ENCODE measurements at regions not wholly inside any gene's neighbourhood (a gene's known extent, or its start where the extent isn't known, plus 50 kb on each side); places are given as distances from the start of the nearest gene placed in this dataset.

- no peak for DNase-seq (ENCODE audit: low spot score)
Observed at GRCh38 chr1:185581020-185581419, 153.2 kb upstream of the HMCN1 start.

DNA sequence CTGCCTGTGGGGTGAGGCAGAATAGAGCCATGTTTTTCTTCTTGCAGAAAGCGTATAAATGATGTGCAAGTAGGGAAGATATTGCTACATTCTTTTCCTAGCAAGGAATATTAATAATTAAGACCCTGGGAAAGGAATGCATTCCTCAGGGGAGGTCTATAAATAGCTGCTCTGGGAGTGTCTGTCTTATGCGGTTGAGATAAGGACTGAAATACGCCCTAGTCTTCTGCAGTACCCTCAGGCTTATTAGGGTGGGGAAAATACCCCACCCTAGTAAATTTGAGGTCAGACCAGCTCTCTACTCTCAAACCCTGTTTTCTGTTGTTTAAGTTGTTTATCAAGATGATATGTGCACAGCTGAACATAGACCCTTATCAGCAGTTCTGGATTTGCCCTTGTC lies 155.9 kb upstream of the HMCN1 start:
- no peak for DNase-seq (ENCODE audit: low spot score)

GRCh38 chr1:185574139-185574875 lies 159.9 kb upstream of the HMCN1 start:
- no peak for DNase-seq (ENCODE audit: low spot score)

GRCh38 chr1:185573677-185574076 lies 160.5 kb upstream of the HMCN1 start:
- no peak for DNase-seq (ENCODE audit: low spot score)

DNA sequence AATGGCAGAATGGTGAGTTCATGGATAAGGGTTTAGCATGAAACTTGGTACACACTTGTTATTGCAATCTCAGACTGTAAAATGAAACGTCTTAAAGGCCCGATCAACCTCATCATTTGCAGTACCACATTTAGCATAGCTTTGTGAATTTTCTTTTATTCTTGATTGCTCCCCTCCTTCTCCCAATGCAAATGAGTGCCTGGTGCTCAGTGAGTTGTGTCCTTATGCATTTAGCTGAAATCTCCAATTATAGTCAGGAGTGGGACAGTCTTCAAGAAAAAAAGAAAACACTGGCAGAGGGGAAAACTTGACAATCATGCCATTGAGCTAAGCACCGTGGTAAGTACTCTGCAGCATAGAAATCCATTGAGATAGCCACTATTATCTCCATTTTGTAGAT lies 161.0 kb upstream of the HMCN1 start:
- no peak for DNase-seq (ENCODE audit: low spot score)

DNA sequence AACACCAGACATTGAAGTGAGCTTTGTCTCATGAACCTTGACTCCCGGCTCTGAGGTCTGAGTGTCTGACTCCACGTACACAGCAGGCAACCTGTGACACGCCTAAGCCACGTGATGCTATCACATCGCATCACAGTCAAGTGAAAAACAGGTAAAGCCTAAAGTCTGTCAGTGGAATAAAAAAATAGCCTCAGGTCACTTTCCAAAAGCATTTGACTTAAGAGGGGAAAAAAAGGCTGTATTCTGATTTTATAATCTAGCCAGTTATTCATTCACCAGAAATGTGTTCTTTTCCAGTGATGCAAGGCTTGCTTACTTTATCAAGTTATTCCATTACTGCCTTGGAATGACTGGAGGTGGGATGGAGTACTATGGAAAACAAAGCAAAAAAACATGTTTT lies 163.2 kb upstream of the HMCN1 start:
- no peak for DNase-seq (ENCODE audit: low spot score)

GRCh38 chr1:185568155-185569123 lies 165.8 kb upstream of the HMCN1 start:
- DNase-seq (ENCODE audit: low spot score) = no peak

GRCh38 chr1:185567440-185567839 lies 166.8 kb upstream of the HMCN1 start:
- no peak for DNase-seq (ENCODE audit: low spot score)

DNA sequence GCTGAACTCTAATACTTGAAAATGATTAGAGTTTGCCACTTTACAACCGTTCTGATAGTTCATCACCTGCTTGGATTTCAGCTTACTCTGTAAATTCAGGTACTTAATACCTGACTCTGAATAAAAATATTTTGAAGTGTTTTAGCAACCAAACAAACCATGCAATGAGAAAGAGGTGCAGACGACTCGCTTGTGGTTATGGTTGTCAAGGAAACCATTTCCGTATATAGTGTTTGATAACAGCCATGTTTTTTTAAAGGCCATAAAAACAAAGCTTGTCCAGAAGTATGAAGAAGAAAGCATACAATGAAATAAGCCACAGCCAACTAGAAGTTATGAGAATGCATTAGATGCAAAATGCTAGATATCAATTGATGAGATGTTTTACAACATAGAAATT lies 167.2 kb upstream of the HMCN1 start:
- DNase-seq (ENCODE audit: low spot score) = no peak

DNA sequence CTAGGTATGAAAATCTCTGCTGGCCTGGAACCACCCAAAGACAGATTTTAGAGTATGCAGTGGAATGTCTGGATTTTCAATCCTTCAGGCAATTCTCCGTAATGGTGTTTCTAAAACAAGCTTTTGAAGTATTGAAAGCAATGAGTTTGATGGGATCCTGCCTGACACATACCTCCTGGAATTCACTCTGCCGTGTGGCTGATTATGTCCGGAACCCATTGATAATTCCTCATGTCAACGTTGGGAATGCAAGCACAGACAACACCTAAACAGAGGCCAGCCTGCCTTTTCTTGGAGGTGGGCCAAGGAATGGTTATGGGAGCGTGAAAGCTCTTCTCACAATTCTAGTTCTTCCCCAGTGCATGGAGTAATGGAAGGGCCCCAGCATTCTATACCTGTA lies 168.9 kb upstream of the HMCN1 start:
- peak; percentile 60 for DNase-seq (ENCODE audit: low spot score)

DNA sequence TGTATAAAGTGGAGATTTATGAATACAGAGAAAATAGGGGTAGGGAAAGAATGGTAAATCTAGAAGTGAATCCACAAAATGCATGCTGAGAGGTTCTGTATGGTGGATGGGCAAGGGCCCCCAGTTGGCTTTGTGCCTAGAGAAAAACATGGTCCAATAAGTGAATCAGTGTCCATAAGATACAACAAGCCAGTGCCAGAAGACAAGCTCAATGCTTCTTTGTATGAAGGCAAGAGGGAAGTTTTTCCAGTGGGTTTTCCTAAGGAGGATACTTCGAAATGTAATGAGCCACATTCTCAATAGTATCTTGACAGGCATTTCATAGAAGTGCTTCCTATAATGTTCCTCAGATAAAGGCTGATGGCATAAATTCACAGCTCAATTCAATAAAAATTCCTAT lies 169.4 kb upstream of the HMCN1 start:
- DNase-seq (ENCODE audit: low spot score) = no peak

GRCh38 chr1:185562461-185563359 lies 171.5 kb upstream of the HMCN1 start:
- no peak for DNase-seq (ENCODE audit: low spot score)

GRCh38 chr1:185561629-185562028 lies 172.6 kb upstream of the HMCN1 start:
- DNase-seq (ENCODE audit: low spot score) = no peak

GRCh38 chr1:185560760-185561159 lies 173.4 kb upstream of the HMCN1 start:
- no peak for DNase-seq (ENCODE audit: low spot score)

DNA sequence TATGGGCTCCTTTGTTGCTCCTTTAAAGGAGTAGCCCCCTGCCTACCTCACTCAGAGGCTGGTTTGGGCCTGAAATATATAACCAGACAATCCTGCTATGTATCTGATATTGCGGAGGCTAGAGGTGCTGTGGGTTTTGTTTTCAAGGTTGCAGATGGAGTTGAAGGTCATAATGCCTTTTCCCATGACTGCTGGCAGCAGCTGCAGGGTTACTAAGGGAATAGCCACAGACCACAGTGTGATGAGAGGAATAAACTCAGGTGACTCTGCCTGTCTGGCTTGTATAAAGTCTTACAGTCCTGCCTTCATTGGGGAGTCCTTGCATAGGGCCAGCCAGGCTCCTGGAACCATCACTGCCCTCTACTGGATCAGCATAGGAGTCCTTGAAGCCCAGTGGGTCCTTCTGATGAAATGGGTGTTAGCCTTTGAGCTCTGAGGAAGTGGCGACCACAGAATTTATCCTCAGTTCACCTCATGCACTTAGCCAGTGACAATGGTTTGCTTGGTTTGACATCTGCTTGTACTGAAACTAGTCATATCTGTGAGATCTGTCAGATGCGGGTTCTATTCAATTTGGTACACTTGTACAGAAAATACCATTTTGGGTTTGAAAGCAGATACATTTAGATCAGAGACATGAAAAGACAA lies 174.4 kb upstream of the HMCN1 start:
- DNase-seq (ENCODE audit: low spot score) = peak; percentile 40

GRCh38 chr1:185559151-185559550 lies 175.0 kb upstream of the HMCN1 start:
- no peak for DNase-seq (ENCODE audit: low spot score)

DNA sequence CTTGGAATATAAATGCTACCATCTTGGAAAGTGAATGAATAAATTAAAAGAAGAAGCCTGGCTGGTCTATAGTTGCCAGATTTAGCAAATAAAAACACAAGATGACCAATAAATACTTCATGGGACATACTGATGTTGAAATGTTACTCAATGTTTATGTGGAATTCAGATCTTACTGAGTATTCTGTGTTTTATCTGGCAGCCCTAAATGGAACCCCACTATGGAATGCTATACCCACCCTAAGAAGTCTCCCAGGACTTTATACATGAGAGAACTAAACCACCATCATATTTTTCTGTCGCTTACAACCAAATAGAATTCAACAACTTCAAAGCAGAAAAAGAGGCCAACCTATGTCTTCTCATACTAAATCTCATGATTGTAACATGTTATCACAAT lies 177.6 kb upstream of the HMCN1 start:
- no peak for DNase-seq (ENCODE audit: low spot score)

GRCh38 chr1:185555743-185556142 lies 178.4 kb upstream of the HMCN1 start:
- no peak for DNase-seq (ENCODE audit: low spot score)

- DNase-seq (ENCODE audit: low spot score) = no peak
Observed at GRCh38 chr1:185551008-185551407, 183.2 kb upstream of the HMCN1 start.

DNA sequence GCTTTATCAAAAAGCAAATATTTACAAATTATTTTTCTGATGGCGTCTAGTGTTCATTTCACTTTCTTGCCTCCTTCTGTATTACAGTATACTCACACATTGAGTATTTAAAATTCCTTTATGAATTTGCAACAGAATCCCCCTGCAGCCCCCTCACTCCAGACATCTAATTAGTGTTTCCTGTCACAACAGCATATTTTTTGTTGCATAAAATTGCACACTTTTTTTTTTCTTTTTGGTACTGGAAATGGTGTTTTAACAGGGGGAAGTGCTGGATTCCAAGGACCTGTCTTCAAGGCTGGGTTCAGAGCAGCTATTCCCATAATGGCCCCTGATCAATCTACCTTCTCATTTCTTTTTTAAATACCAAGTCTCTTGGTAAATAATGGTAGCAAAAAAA lies 184.3 kb upstream of the HMCN1 start:
- DNase-seq (ENCODE audit: low spot score) = no peak

- DNase-seq (ENCODE audit: low spot score) = no peak
Observed at GRCh38 chr1:185546029-185546428, 188.2 kb upstream of the HMCN1 start.

GRCh38 chr1:185541871-185542301 lies 192.3 kb upstream of the HMCN1 start:
- no peak for DNase-seq (ENCODE audit: low spot score)

Data from AG08396 (cell line).